Common myeloid progenitor, CD34-positive (primary cell): ENCODE measurements at regions not wholly inside any gene's neighbourhood (a gene's known extent, or its start where the extent isn't known, plus 50 kb on each side); places are given as distances from the start of the nearest gene placed in this dataset.

Experiments used
- CTCF ChIA-PET: fragments of 350-600 bp; sonication (Branson Sonifier 250); formaldehyde crosslinking; loops from one replicate; lab custom pipeline; 2021; ENCODE audit warnings: antibody characterized with exemption; lab: Charles Lee
- POLR2A ChIA-PET: fragments of 350-600 bp; sonication (Branson Sonifier 250); formaldehyde crosslinking; loops from one replicate; lab custom pipeline; 2021; ENCODE audit warnings: antibody characterized with exemption; lab: Charles Lee
- DNase-seq, 3 donors: peaks; one replicate each; pipeline versions ENCODE4 v3.0.0 to v3.0.0-alpha.2; 2013
- H3K27ac ChIP-seq, 2 experiments: 1 replicate in 1 of 2; 2 replicates in 1 of 2; pipeline ENCODE4 v1.7.0; 2013; ENCODE audit warnings: inconsistent platforms in 2 of 2, low read length in 2 of 2, mild to moderate bottlenecking in 2 of 2, low read depth in 1 of 2, moderate library complexity in 1 of 2; ENCODE audit not compliant: severe bottlenecking in 2 of 2, insufficient read depth in 1 of 2, poor library complexity in 1 of 2
- H3K27me3 ChIP-seq, 5 experiments: replicated peaks in 2 of 5; 1 replicate in 3 of 5; 2 replicates in 2 of 5; pipeline versions ENCODE4 v1.6.1 to v1.7.0; 2013; ENCODE audit warnings: low read length in 4 of 5, mild to moderate bottlenecking in 2 of 5, moderate library complexity in 2 of 5, inconsistent platforms in 1 of 5; ENCODE audit not compliant: insufficient read depth in 5 of 5, control insufficient read depth in 4 of 5
- H3K36me3 ChIP-seq, 4 experiments: 1 replicate in 2 of 4; 2 replicates in 2 of 4; pipeline versions ENCODE4 v1.6.1 to v1.7.0; 2013; ENCODE audit warnings: low read length in 3 of 4, control low read depth in 1 of 4, mild to moderate bottlenecking in 1 of 4; ENCODE audit not compliant: control insufficient read depth in 4 of 4, insufficient read depth in 4 of 4
- H3K4me1 ChIP-seq, 4 experiments: 1 replicate in 3 of 4; 2 replicates in 1 of 4; pipeline versions ENCODE4 v1.6.1 to v1.7.1; 2013; ENCODE audit warnings: low read length in 3 of 4, mild to moderate bottlenecking in 3 of 4, control low read depth in 1 of 4, inconsistent platforms in 1 of 4, moderate library complexity in 1 of 4; ENCODE audit not compliant: control insufficient read depth in 4 of 4, insufficient read depth in 4 of 4; ENCODE audit errors: control extremely low read depth in 1 of 4
- H3K4me3 ChIP-seq, 7 experiments: 1 replicate in 4 of 7; 2 replicates in 3 of 7; pipeline versions ENCODE4 v1.5.1 to v1.7.0; 2013; ENCODE audit warnings: mild to moderate bottlenecking in 7 of 7, low read length in 6 of 7, moderate library complexity in 6 of 7, inconsistent platforms in 2 of 7, low read depth in 2 of 7, control low read depth in 1 of 7; ENCODE audit not compliant: insufficient read depth in 4 of 7, control insufficient read depth in 1 of 7; ENCODE audit errors: extremely low read depth in 1 of 7
- H3K9me3 ChIP-seq, 5 experiments: 1 replicate in 4 of 5; 2 replicates in 1 of 5; pipeline versions ENCODE4 v1.6.1 to v1.7.1; 2013; ENCODE audit warnings: low read length in 4 of 5, mild to moderate bottlenecking in 2 of 5, inconsistent platforms in 1 of 5, low read depth in 1 of 5, moderate library complexity in 1 of 5; ENCODE audit not compliant: control insufficient read depth in 4 of 5, insufficient read depth in 2 of 5; ENCODE audit errors: control extremely low read depth in 1 of 5
- WGBS: methylation state at CpG from one replicate; pipeline ENCODE4 v1.1.5; 2013; ENCODE audit not compliant: insufficient coverage; 5-methylcytosine and 5-hydroxymethylcytosine counted together

- no peak overlapping the region for H3K27ac ChIP-seq
- no peak for DNase-seq
- H3K36me3 ChIP-seq, result no peaks in the 10 kb centered on the region
- ChIA-PET POLR2A (no interaction called here), CTCF (no interaction called here)
- H3K27me3 ChIP-seq, result no peaks in the 10 kb centered on the region
- no peak overlapping the region for H3K4me3 ChIP-seq
- 100% methylated on average over 1 of the region's 4 CpGs for WGBS
- H3K9me3 ChIP-seq, result no peaks in the 10 kb centered on the region
- H3K4me1 ChIP-seq, result no peaks in the 10 kb centered on the region
Observed at GRCh38 chr2:19045151-19045550, 313.3 kb downstream of the OSR1 start.

GRCh38 chr2:19043893-19044292 lies 314.5 kb downstream of the OSR1 start:
- Histone ChIP-seq H3K27ac (no peak overlapping the region), H3K36me3 (no peaks in the 10 kb centered on the region), H3K9me3 (no peaks in the 10 kb centered on the region), H3K4me1 (peaks cover 0 to 6% (median 3%) of the 10 kb centered on the region in 4 experiments), H3K27me3 (no peaks in the 10 kb centered on the region), H3K4me3 (no peak overlapping the region)
- CTCF ChIA-PET, result no interaction called here
- DNase-seq, result no peak
- POLR2A ChIA-PET, result no interaction called here
- no CpG with 5 or more reads among the region's 2 CpGs for WGBS

GRCh38 chr2:19041434-19042041 lies 316.9 kb downstream of the OSR1 start:
- no peak for DNase-seq
- 100% methylated on average over 3 of the region's 5 CpGs for WGBS
- Histone ChIP-seq H3K9me3 (no peaks in the 10 kb centered on the region), H3K4me1 (peaks cover 0 to 11% (median 3%) of the 10 kb centered on the region in 4 experiments), H3K4me3 (no peak overlapping the region), H3K27me3 (no peaks in the 10 kb centered on the region), H3K27ac (no peak overlapping the region), H3K36me3 (no peaks in the 10 kb centered on the region)
- CTCF ChIA-PET, result no interaction called here
- POLR2A ChIA-PET, result no interaction called here

GRCh38 chr2:19038071-19039015 lies 320.1 kb downstream of the OSR1 start:
- no peak overlapping the region for H3K4me3 ChIP-seq
- H3K27me3 ChIP-seq, result no peaks in the 10 kb centered on the region
- peak in 2 of 3 donors; percentile 9 to 40 for DNase-seq
- no peak overlapping the region for H3K27ac ChIP-seq
- CTCF ChIA-PET, result no interaction called here
- WGBS, result no CpG with 5 or more reads among the region's 3 CpGs
- no peaks in the 10 kb centered on the region for H3K36me3 ChIP-seq
- peaks cover 0 to 3% (median 0%) of the 10 kb centered on the region in 5 experiments for H3K9me3 ChIP-seq
- POLR2A ChIA-PET, result no interaction called here
- H3K4me1 ChIP-seq, result peaks cover 0 to 11% (median 3%) of the 10 kb centered on the region in 4 experiments

GRCh38 chr2:19036091-19036490 lies 322.3 kb downstream of the OSR1 start:
- POLR2A ChIA-PET, result no interaction called here
- CTCF ChIA-PET, result no interaction called here
- Histone ChIP-seq H3K36me3 (no peaks in the 10 kb centered on the region), H3K4me1 (peaks cover 0 to 11% (median 3%) of the 10 kb centered on the region in 4 experiments), H3K27me3 (no peaks in the 10 kb centered on the region), H3K27ac (no peak overlapping the region), H3K9me3 (peaks cover 0 to 3% (median 0%) of the 10 kb centered on the region in 5 experiments), H3K4me3 (no peak overlapping the region)
- no peak for DNase-seq

DNA sequence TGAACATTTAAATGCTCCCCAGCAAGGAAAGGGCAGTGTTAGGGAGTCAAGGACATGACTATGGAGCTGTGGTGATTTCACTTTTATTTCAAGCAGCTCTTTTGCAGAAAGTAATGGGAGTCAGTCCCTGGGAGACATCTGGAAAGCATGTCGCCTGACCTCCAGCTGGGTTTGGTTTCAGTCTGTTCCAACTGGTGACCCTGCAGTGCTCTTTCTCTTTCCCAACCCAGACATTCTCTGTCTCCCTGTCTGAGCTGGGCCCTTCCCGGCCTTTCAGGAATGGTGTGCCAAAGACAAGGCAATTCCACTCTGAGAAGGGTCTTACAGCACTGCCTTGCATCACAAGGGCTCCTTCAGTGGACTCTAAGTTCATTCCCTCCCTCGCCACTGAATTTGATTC lies 323.2 kb downstream of the OSR1 start:
- ChIA-PET CTCF (interaction anchor here (0.5 kb wide), 1 partner anchor 57 kb away, joined by 3 read pairs; no protein-coding TSS in a partner anchor), POLR2A (no interaction called here)
- no peak for DNase-seq
- peaks cover 0 to 3% (median 0%) of the 10 kb centered on the region in 5 experiments for H3K9me3 ChIP-seq
- H3K27ac ChIP-seq, result no peak overlapping the region
- H3K4me1 ChIP-seq, result peaks cover 0 to 11% (median 3%) of the 10 kb centered on the region in 4 experiments
- 93% methylated on average over 2 of the region's 3 CpGs for WGBS
- no peaks in the 10 kb centered on the region for H3K36me3 ChIP-seq
- no peaks in the 10 kb centered on the region for H3K27me3 ChIP-seq
- no peak overlapping the region for H3K4me3 ChIP-seq

GRCh38 chr2:19033240-19033639 lies 325.2 kb downstream of the OSR1 start:
- WGBS, result 94% methylated on average over 3 of the region's 3 CpGs
- ChIA-PET POLR2A (no interaction called here), CTCF (no interaction called here)
- no peak overlapping the region for H3K27ac ChIP-seq
- peaks cover 0 to 3% (median 0%) of the 10 kb centered on the region in 5 experiments for H3K9me3 ChIP-seq
- H3K36me3 ChIP-seq, result no peaks in the 10 kb centered on the region
- no peaks in the 10 kb centered on the region for H3K4me1 ChIP-seq
- H3K27me3 ChIP-seq, result no peaks in the 10 kb centered on the region
- H3K4me3 ChIP-seq, result no peak overlapping the region
- DNase-seq, result no peak
